ENCODE measurements at regions not wholly inside any gene's neighbourhood (a gene's known extent, or its start where the extent isn't known, plus 50 kb on each side); places are given as distances from the start of the nearest gene placed in this dataset.

- intact Hi-C loops (cut with micrococcal nuclease; ENCODE audit: unreplicated experiment): no loop called here
- Histone ChIP-seq H3K4me3 (no peak overlapping the region), H3K27me3 (ENCODE audit: insufficient read depth, low read depth) (no peaks in the 10 kb centered on the region), H3K79me2 (ENCODE audit: low read depth) (no peaks in the 10 kb centered on the region), H3K4me2 (no peak overlapping the region), H2AFZ (no peak overlapping the region), H3K9me2 (ENCODE audit: insufficient read depth) (no peaks in the 10 kb centered on the region), H3K9me3 (ENCODE audit: insufficient read depth, low read depth) (no peaks in the 10 kb centered on the region), H3K4me1 (replicated peaks; ENCODE audit: insufficient read depth) (peaks cover 42% of the 10 kb centered on the region), H3K27ac (no peak overlapping the region), H4K20me1 (ENCODE audit: insufficient read depth) (no peaks in the 10 kb centered on the region), H3K36me3 (ENCODE audit: low read depth) (no peaks in the 10 kb centered on the region), H3F3A (ENCODE audit: insufficient read depth, low read depth) (peaks cover 14% of the 10 kb centered on the region)
- DNase-seq: no peak
- BruUV-seq (replicated peaks): no TSS peak
- TF ChIP-seq EZH2 (IDR thresholded peaks at IDR 0.05; ENCODE audit: low read depth) (no peak), CTCF (conservative IDR thresholded peaks at IDR 0.05) (no peak)
- ChIA-PET POLR2A (ENCODE audit: unreplicated experiment) (no interaction called here), CTCF (interaction anchor here (0.7 kb wide), 1 partner anchor 24 kb away, joined by 4 read pairs; no protein-coding TSS in a partner anchor)
Observed at GRCh38 chr3:184642631-184643285, 69.1 kb downstream of the MAGEF1 start.

- POLR2A ChIA-PET (ENCODE audit: unreplicated experiment): no interaction called here
Observed at GRCh38 chr3:184641430-184641829, 70.4 kb downstream of the MAGEF1 start.

GRCh38 chr3:184639351-184639750 lies 72.5 kb downstream of the MAGEF1 start:
- no peaks in the 10 kb centered on the region for H4K20me1 ChIP-seq (ENCODE audit: insufficient read depth)
- H3K4me3 ChIP-seq: no peak overlapping the region
- no peaks in the 10 kb centered on the region for H3K36me3 ChIP-seq (ENCODE audit: low read depth)
- no peak overlapping the region for H3K27ac ChIP-seq
- peaks cover 58% of the 10 kb centered on the region for H3K4me1 ChIP-seq (replicated peaks; ENCODE audit: insufficient read depth)
- no peak overlapping the region for H2AFZ ChIP-seq
- no peaks in the 10 kb centered on the region for H3K9me3 ChIP-seq (ENCODE audit: insufficient read depth, low read depth)
- no TSS peak for BruUV-seq (replicated peaks)
- H3F3A ChIP-seq (ENCODE audit: insufficient read depth, low read depth): peaks cover 34% of the 10 kb centered on the region
- H3K79me2 ChIP-seq (ENCODE audit: low read depth): no peaks in the 10 kb centered on the region
- CTCF ChIA-PET: no interaction called here
- no peak for DNase-seq
- no peaks in the 10 kb centered on the region for H3K9me2 ChIP-seq (ENCODE audit: insufficient read depth)
- no peak for TF ChIP-seq CTCF (conservative IDR thresholded peaks at IDR 0.05)
- no peak for TF ChIP-seq EZH2 (IDR thresholded peaks at IDR 0.05; ENCODE audit: low read depth)
- POLR2A ChIA-PET (ENCODE audit: unreplicated experiment): no interaction called here
- intact Hi-C loops (cut with micrococcal nuclease; ENCODE audit: unreplicated experiment): loop anchor here (5.0 kb wide), 1 partner anchor 88 kb away; no protein-coding TSS in a partner anchor
- H3K27me3 ChIP-seq (ENCODE audit: insufficient read depth, low read depth): no peaks in the 10 kb centered on the region
- no peak overlapping the region for H3K4me2 ChIP-seq

More at GRCh38 chr3:184641430-184641829, 70.4 kb downstream of the MAGEF1 start:
- H3F3A ChIP-seq (ENCODE audit: insufficient read depth, low read depth): peaks cover 27% of the 10 kb centered on the region
- DNase-seq: no peak
- no peak overlapping the region for H3K4me2 ChIP-seq
- H3K27me3 ChIP-seq (ENCODE audit: insufficient read depth, low read depth): no peaks in the 10 kb centered on the region
- H3K79me2 ChIP-seq (ENCODE audit: low read depth): no peaks in the 10 kb centered on the region
- no peaks in the 10 kb centered on the region for H3K9me3 ChIP-seq (ENCODE audit: insufficient read depth, low read depth)
- H3K4me3 ChIP-seq: no peak overlapping the region
- no peak overlapping the region for H3K27ac ChIP-seq
- no peaks in the 10 kb centered on the region for H4K20me1 ChIP-seq (ENCODE audit: insufficient read depth)
- CTCF ChIA-PET: no interaction called here
- no peaks in the 10 kb centered on the region for H3K9me2 ChIP-seq (ENCODE audit: insufficient read depth)
- intact Hi-C loops (cut with micrococcal nuclease; ENCODE audit: unreplicated experiment): no loop called here
- H3K4me1 ChIP-seq (replicated peaks; ENCODE audit: insufficient read depth): peaks cover 55% of the 10 kb centered on the region
- no TSS peak for BruUV-seq (replicated peaks)
- no peaks in the 10 kb centered on the region for H3K36me3 ChIP-seq (ENCODE audit: low read depth)
- H2AFZ ChIP-seq: no peak overlapping the region
- TF ChIP-seq CTCF (conservative IDR thresholded peaks at IDR 0.05) (no peak), EZH2 (IDR thresholded peaks at IDR 0.05; ENCODE audit: low read depth) (no peak)
